ENCODE measurements at regions not wholly inside any gene's neighbourhood (a gene's known extent, or its start where the extent isn't known, plus 50 kb on each side); places are given as distances from the start of the nearest gene placed in this dataset.
"Not testable (repeated sequence)": the region's sequence is repeated elsewhere in the genome, so short reads cannot be mapped to it uniquely, and the experiment has no call there.

DNA sequence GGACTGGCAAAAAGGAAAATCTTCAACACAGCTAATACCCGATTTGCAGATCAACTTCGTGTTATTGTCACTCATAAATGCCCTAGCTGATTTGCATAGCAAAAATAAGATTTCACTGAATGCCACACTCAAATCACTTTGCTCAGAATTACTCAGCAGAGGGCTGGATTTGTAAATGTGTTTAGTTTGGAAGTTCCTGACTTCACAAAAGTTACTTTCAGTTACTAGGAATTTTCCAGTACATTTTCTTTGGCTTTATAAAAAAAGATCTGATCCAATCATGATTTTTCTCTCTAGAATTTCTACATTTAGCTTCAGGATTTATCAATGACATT, 433.3 kb upstream of the ID2 start:
- TF ChIP-seq MYC (IDR thresholded peaks at IDR 0.05; ENCODE audit: low read depth, low read length) (no peak), POLR2A (IDR thresholded peaks at IDR 0.05; ENCODE audit: extremely low read depth, insufficient read length) (no peak)
- TF ChIP-seq, protein P1, sequence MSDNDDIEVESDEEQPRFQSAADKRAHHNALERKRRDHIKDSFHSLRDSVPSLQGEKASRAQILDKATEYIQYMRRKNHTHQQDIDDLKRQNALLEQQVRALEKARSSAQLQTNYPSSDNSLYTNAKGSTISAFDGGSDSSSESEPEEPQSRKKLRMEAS (IDR thresholded peaks at IDR 0.05; ENCODE audit: low read depth, low read length) = no peak
- TF ChIP-seq, protein P2, sequence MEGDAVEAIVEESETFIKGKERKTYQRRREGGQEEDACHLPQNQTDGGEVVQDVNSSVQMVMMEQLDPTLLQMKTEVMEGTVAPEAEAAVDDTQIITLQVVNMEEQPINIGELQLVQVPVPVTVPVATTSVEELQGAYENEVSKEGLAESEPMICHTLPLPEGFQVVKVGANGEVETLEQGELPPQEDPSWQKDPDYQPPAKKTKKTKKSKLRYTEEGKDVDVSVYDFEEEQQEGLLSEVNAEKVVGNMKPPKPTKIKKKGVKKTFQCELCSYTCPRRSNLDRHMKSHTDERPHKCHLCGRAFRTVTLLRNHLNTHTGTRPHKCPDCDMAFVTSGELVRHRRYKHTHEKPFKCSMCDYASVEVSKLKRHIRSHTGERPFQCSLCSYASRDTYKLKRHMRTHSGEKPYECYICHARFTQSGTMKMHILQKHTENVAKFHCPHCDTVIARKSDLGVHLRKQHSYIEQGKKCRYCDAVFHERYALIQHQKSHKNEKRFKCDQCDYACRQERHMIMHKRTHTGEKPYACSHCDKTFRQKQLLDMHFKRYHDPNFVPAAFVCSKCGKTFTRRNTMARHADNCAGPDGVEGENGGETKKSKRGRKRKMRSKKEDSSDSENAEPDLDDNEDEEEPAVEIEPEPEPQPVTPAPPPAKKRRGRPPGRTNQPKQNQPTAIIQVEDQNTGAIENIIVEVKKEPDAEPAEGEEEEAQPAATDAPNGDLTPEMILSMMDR (IDR thresholded peaks at IDR 0.05; ENCODE audit: low read depth, low read length) = no peak
- DNase-seq (ENCODE audit: low read depth) = no peak
- H3K4me3 ChIP-seq (ENCODE audit: low read depth, low read length) = no peak overlapping the region

DNA sequence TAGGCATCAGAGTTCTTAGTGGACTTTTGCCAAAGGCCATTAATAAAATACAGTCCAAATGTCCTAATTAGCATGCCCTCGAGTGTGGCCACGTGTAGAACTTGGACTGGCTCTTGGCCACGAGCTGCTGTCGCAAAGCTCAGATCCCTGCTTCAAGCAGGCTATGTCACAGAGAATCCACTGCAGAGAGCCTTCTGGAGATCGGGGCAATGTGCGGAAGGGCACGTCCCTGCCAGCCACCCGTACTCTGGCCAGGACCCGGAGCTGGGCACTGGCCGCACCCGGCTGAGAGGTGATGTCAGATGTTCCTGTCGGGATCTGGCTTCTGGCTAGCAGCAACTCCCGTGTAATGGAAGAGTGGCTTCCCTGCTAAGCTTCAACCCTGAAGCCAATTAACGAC, 432.7 kb upstream of the ID2 start:
- no peak overlapping the region for H3K4me3 ChIP-seq (ENCODE audit: low read depth, low read length)
- TF ChIP-seq MYC (IDR thresholded peaks at IDR 0.05; ENCODE audit: low read depth, low read length) (no peak), POLR2A (IDR thresholded peaks at IDR 0.05; ENCODE audit: extremely low read depth, insufficient read length) (no peak)
- TF ChIP-seq, protein P1 (IDR thresholded peaks at IDR 0.05; ENCODE audit: low read depth, low read length) = no peak
- TF ChIP-seq, protein P2 (IDR thresholded peaks at IDR 0.05; ENCODE audit: low read depth, low read length) = no peak
- DNase-seq (ENCODE audit: low read depth) = no peak

GRCh38 chr2:8249769-8250168, 432.1 kb upstream of the ID2 start:
- no peak for DNase-seq (ENCODE audit: low read depth)
- TF ChIP-seq, protein P1 (IDR thresholded peaks at IDR 0.05; ENCODE audit: low read depth, low read length) = no peak
- no peak overlapping the region for H3K4me3 ChIP-seq (ENCODE audit: low read depth, low read length)

DNA sequence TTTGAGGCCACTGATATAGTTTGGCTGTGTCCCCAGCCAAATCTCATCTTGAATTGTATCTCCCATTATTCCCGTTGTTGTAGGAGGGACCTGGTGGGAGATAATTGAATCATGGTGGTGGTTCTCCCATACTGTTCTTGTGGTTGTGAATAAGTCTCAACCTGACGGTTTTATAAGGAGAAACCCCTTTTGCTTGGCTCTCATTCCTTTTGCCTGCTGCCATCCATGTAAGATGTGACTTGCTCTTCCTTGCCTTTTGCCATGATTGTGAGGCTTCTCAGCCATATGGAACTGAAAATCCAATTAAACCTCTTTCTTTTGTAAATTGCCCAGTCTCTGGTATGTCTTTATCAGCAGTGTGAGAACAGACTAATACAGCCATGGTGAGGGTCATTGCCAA, 431.6 kb upstream of the ID2 start:
- H3K4me3 ChIP-seq (ENCODE audit: low read depth, low read length) = not testable (repeated sequence)

GRCh38 chr2:8251291-8251690, 430.6 kb upstream of the ID2 start:
- TF ChIP-seq, protein P2 (IDR thresholded peaks at IDR 0.05; ENCODE audit: low read depth, low read length) = no peak
- TF ChIP-seq MYC (IDR thresholded peaks at IDR 0.05; ENCODE audit: low read depth, low read length) = no peak
- TF ChIP-seq, protein P1 (IDR thresholded peaks at IDR 0.05; ENCODE audit: low read depth, low read length) = no peak
- H3K4me3 ChIP-seq (ENCODE audit: low read depth, low read length) = no peak overlapping the region
- peak; percentile 71 for DNase-seq (ENCODE audit: low read depth)

More for the DNA sequence above, 431.6 kb upstream of the ID2 start:
- not testable (repeated sequence) for DNase-seq (ENCODE audit: low read depth)

- H3K4me3 ChIP-seq (ENCODE audit: low read depth, low read length) = no peak overlapping the region
- TF ChIP-seq, protein P2 (IDR thresholded peaks at IDR 0.05; ENCODE audit: low read depth, low read length) = no peak
- TF ChIP-seq, protein P1 (IDR thresholded peaks at IDR 0.05; ENCODE audit: low read depth, low read length) = no peak
- TF ChIP-seq POLR2A (IDR thresholded peaks at IDR 0.05; ENCODE audit: extremely low read depth, insufficient read length) = no peak
- DNase-seq (ENCODE audit: low read depth) = no peak
These were observed 430.0 kb upstream of the ID2 start for GRCh38 chr2:8251856-8252255.

DNA sequence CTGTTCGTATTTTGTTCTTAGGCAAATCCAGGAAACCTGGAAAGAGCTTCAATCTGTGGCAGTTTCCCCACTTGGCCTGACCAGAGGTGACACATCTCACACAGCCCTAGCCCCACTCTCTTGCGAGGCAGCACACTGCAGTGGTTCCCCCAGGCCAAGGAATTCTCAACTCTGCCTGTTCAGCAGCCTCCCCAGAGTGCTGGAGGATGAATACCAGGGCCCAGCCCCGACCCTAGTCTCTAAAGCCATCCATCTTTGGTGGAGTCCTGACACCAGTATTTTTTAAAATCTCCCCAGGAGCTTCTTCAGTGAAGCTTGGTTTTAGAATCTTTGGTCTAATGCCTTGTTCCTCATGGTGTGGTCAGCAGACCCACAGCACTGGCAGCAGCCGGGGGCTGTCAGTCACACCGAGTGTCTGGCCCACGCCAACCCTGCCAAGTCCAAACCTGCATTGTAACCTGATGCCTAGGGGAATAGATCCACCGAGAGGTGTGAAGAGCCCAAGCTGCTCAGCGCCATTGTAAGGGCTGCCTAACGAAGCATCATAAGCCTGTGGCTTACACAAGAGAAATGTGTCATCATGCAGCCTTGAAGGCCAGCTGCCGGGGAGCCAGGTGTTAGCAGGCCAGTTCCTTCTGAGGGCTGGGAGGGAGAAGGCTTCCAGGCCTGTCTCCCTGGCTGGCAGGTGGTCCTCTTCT, 428.7 kb upstream of the ID2 start:
- DNase-seq (ENCODE audit: low read depth) = no peak
- TF ChIP-seq, protein P1 (IDR thresholded peaks at IDR 0.05; ENCODE audit: low read depth, low read length) = no peak
- TF ChIP-seq POLR2A (IDR thresholded peaks at IDR 0.05; ENCODE audit: extremely low read depth, insufficient read length) = no peak
- TF ChIP-seq MYC (IDR thresholded peaks at IDR 0.05; ENCODE audit: low read depth, low read length) = no peak
- TF ChIP-seq, protein P2 (IDR thresholded peaks at IDR 0.05; ENCODE audit: low read depth, low read length) = no peak
- H3K4me3 ChIP-seq (ENCODE audit: low read depth, low read length) = no peak overlapping the region

Measured in NB4 (cell line).